GM23338 (cell line): ENCODE measurements at regions not wholly inside any gene's neighbourhood (a gene's known extent, or its start where the extent isn't known, plus 50 kb on each side); places are given as distances from the start of the nearest gene placed in this dataset.

Source experiments
- ATAC-seq: fragments of 200-7000 bp; cut with Tn5 transposase; 3 replicates; pipeline ENCODE4 v1.9.1; 2020
- DNase-seq: peaks from one replicate; pipeline ENCODE4 v3.0.0-alpha.2; 2015; ENCODE audit warnings: low spot score
- H2AFZ ChIP-seq: fragments of 200-600 bp; sonication (generic); 2 replicates; pipeline ENCODE4 v1.8.0; 2016; ENCODE audit warnings: antibody characterized with exemption, mild to moderate bottlenecking, moderate library complexity
- H3F3A ChIP-seq: fragments of 200-600 bp; sonication (generic); replicated peaks from 2 replicates; pipeline ENCODE4 v1.8.0; 2017; ENCODE audit warnings: antibody characterized with exemption, mixed run types, low read depth
- H3K27ac ChIP-seq: fragments of 200-600 bp; sonication (generic); 2 replicates; pipeline ENCODE4 v1.6.1; 2016; ENCODE audit warnings: low read depth
- H3K27me3 ChIP-seq: fragments of 200-600 bp; sonication (generic); 2 replicates; pipeline ENCODE4 v1.8.0; 2016; ENCODE audit warnings: mild to moderate bottlenecking, mixed run types, moderate library complexity; ENCODE audit not compliant: insufficient read depth
- H3K36me3 ChIP-seq: fragments of 200-600 bp; sonication (generic); 2 replicates; pipeline ENCODE4 v1.8.0; 2016; ENCODE audit warnings: mild to moderate bottlenecking; ENCODE audit not compliant: insufficient read depth
- H3K4me1 ChIP-seq: fragments of 200-600 bp; sonication (generic); 2 replicates; pipeline ENCODE4 v1.8.0; 2016; ENCODE audit warnings: mild to moderate bottlenecking, moderate library complexity; ENCODE audit not compliant: insufficient read depth
- H3K4me2 ChIP-seq: fragments of 200-600 bp; sonication (generic); 2 replicates; pipeline ENCODE4 v1.7.1; 2017; ENCODE audit warnings: mixed run types
- H3K4me3 ChIP-seq: fragments of 200-600 bp; sonication (generic); 2 replicates; pipeline ENCODE4 v1.6.1; 2016; ENCODE audit warnings: mixed run types
- H3K79me2 ChIP-seq: fragments of 200-600 bp; sonication (generic); replicated peaks from 2 replicates; pipeline ENCODE4 v1.8.0; 2017; ENCODE audit warnings: mild to moderate bottlenecking; ENCODE audit not compliant: insufficient read depth
- H3K9me2 ChIP-seq: fragments of 200-600 bp; sonication (generic); 2 replicates; pipeline ENCODE4 v1.8.0; 2017; ENCODE audit not compliant: insufficient read depth
- H4K20me1 ChIP-seq: fragments of 200-600 bp; sonication (generic); replicated peaks from 2 replicates; pipeline ENCODE4 v1.8.0; 2017; ENCODE audit warnings: mild to moderate bottlenecking; ENCODE audit not compliant: insufficient read depth
- H3K27ac Mint-ChIP-seq: 2 replicates; pipeline ENCODE4 v1.8.0; 2020; ENCODE audit warnings: inconsistent platforms, mild to moderate bottlenecking, moderate library complexity, mixed read lengths
- H3K27me3 Mint-ChIP-seq: 3 replicates; pipeline ENCODE4 v1.8.0; 2022; ENCODE audit warnings: low read depth, mild to moderate bottlenecking, moderate library complexity, mixed read lengths, inconsistent platforms; ENCODE audit not compliant: insufficient read depth, poor library complexity
- H3K36me3 Mint-ChIP-seq: 3 replicates; pipeline ENCODE4 v1.8.0; 2021; ENCODE audit warnings: low read depth, mild to moderate bottlenecking, inconsistent platforms, moderate library complexity, mixed read lengths
- H3K4me1 Mint-ChIP-seq: 3 replicates; pipeline ENCODE4 v1.8.0; 2020; ENCODE audit warnings: mild to moderate bottlenecking, inconsistent platforms, mixed read lengths
- H3K4me3 Mint-ChIP-seq: 3 replicates; pipeline ENCODE4 v1.8.0; 2021; ENCODE audit warnings: moderate library complexity, mild to moderate bottlenecking, inconsistent platforms, mixed read lengths
- H3K9me3 Mint-ChIP-seq: 3 replicates; pipeline ENCODE4 v1.8.0; 2020; ENCODE audit warnings: moderate library complexity, mild to moderate bottlenecking, inconsistent platforms, mixed read lengths
- CREB1 ChIP-seq: fragments of 250-450 bp; sonication (Bioruptor Pico); IDR thresholded peaks from 2 replicates; pipeline ENCODE4 v1.5.0; 2020; ENCODE audit warnings: low read depth, mild to moderate bottlenecking, moderate library complexity
- CTCF ChIP-seq, 2 experiments: fragments of 200-600 bp in 1 of 2; sonication (generic) in 1 of 2; conservative IDR thresholded peaks; 2 replicates each; pipeline versions ENCODE4 v1.5.1 to v1.6.1; 2016 to 2017; ENCODE audit warnings: antibody characterized with exemption in 2 of 2, low read depth in 2 of 2, mild to moderate bottlenecking in 2 of 2, moderate library complexity in 1 of 2
- ETS1 ChIP-seq: IDR thresholded peaks from 2 replicates; pipeline ENCODE4 v1.6.1; 2016; ENCODE audit warnings: antibody characterized with exemption
- EZH2 ChIP-seq: fragments of 200-600 bp; sonication (generic); IDR thresholded peaks from one replicate; pipeline ENCODE4 v1.8.0; 2017; ENCODE audit warnings: antibody characterized with exemption, mild to moderate bottlenecking, low read depth; ENCODE audit not compliant: unreplicated experiment
- EZH2phosphoT487 ChIP-seq: fragments of 200-600 bp; sonication (generic); IDR thresholded peaks from one replicate; pipeline ENCODE4 v1.8.1; 2018; ENCODE audit warnings: antibody characterized with exemption; ENCODE audit not compliant: unreplicated experiment
- NANOG ChIP-seq: IDR thresholded peaks from 2 replicates; pipeline ENCODE4 v1.6.1; 2016; ENCODE audit warnings: antibody characterized with exemption, borderline replicate concordance
- STAT1 ChIP-seq: IDR thresholded peaks from one replicate; pipeline ENCODE4 v1.6.1; 2016; ENCODE audit warnings: antibody characterized with exemption; ENCODE audit not compliant: unreplicated experiment
- ZNF114 ChIP-seq: fragments of 250-450 bp; sonication (Bioruptor Pico); IDR thresholded peaks from 2 replicates; pipeline ENCODE4 v1.5.0; 2020; ENCODE audit warnings: mild to moderate bottlenecking, moderate library complexity
- ZNF331 ChIP-seq: fragments of 250-450 bp; sonication (Bioruptor Pico); IDR thresholded peaks from 2 replicates; pipeline ENCODE4 v1.5.0; 2020; ENCODE audit warnings: low read depth, mild to moderate bottlenecking, moderate library complexity
- ZNF462 ChIP-seq: fragments of 250-450 bp; sonication (Bioruptor Pico); IDR thresholded peaks from 2 replicates; pipeline ENCODE4 v1.5.0; 2020; ENCODE audit warnings: mild to moderate bottlenecking, moderate library complexity

GRCh38 chr11:81022057-81022456, 1581.2 kb upstream of the TENM4 start (continued):
- TF ChIP-seq ZNF462 (CRISPR knock-in tag) = no peak
- TF ChIP-seq CREB1 (CRISPR knock-in tag) = no peak
- TF ChIP-seq EZH2 = no peak
- no peak for TF ChIP-seq ETS1
- no peak for TF ChIP-seq EZH2phosphoT487
- no peak for TF ChIP-seq NANOG
- TF ChIP-seq STAT1 = no peak
- TF ChIP-seq ZNF114 (CRISPR knock-in tag) = no peak

- H3K27ac Mint-ChIP-seq = no peak overlapping the region
- no peak overlapping the region for H3K4me3 ChIP-seq
- no peaks in the 10 kb centered on the region for H3K4me1 ChIP-seq
- H3K9me2 ChIP-seq = no peaks in the 10 kb centered on the region
- no peak overlapping the region for H2AFZ ChIP-seq
- H3K36me3 Mint-ChIP-seq = no peaks in the 10 kb centered on the region
- DNase-seq = no peak
- peaks cover 4% of the 10 kb centered on the region for H3K27me3 Mint-ChIP-seq
- H3F3A ChIP-seq = no peaks in the 10 kb centered on the region
- H3K4me3 Mint-ChIP-seq = no peak overlapping the region
- H3K79me2 ChIP-seq = no peaks in the 10 kb centered on the region
- no peaks in the 10 kb centered on the region for H3K4me1 Mint-ChIP-seq
- H3K9me3 Mint-ChIP-seq = no peaks in the 10 kb centered on the region
- no peak for ATAC-seq
- no peaks in the 10 kb centered on the region for H4K20me1 ChIP-seq
- no peak overlapping the region for H3K27ac ChIP-seq
- no peaks in the 10 kb centered on the region for H3K27me3 ChIP-seq
- no peak overlapping the region for H3K4me2 ChIP-seq
- H3K36me3 ChIP-seq = no peaks in the 10 kb centered on the region
- TF ChIP-seq EZH2phosphoT487 = no peak
- no peak for TF ChIP-seq ZNF331 (CRISPR knock-in tag)
- TF ChIP-seq STAT1 = no peak
- TF ChIP-seq CTCF (conservative IDR thresholded peaks at IDR 0.05; ENCODE audit: low read depth in 2 of 2) = no peak
- no peak for TF ChIP-seq ETS1
- TF ChIP-seq EZH2 = no peak
Measured at GRCh38 chr11:81010631-81011030, 1569.8 kb upstream of the TENM4 start.
